CD4-positive, alpha-beta T cell treated with Interleukin-6 for 4 hours (primary cell): ENCODE measurements at regions not wholly inside any gene's neighbourhood (a gene's known extent, or its start where the extent isn't known, plus 50 kb on each side); places are given as distances from the start of the nearest gene placed in this dataset.

Source experiments
- DNase-seq: peaks from one replicate; pipeline ENCODE4 v3.0.0-alpha.2; 2020; ENCODE audit warnings: mixed read lengths

- no peak for DNase-seq
These were observed 1191.0 kb upstream of the AGA start for GRCh38 chr4:178633263-178633662.

- DNase-seq, result no peak
These were observed 1222.4 kb upstream of the AGA start for GRCh38 chr4:178664621-178665020.

- no peak for DNase-seq
These were observed 1223.7 kb upstream of the AGA start for GRCh38 chr4:178665916-178666315.

GRCh38 chr4:178671766-178672165 is 1229.5 kb upstream of the AGA start:
- DNase-seq, result no peak

- DNase-seq, result no peak
These were observed 1230.3 kb upstream of the AGA start for GRCh38 chr4:178672512-178672911.

- DNase-seq, result no peak
These were observed 1239.6 kb upstream of the AGA start for GRCh38 chr4:178681871-178682270.

- no peak for DNase-seq
These were observed 1247.7 kb upstream of the AGA start for GRCh38 chr4:178689926-178690325.

GRCh38 chr4:178693816-178694215 is 1251.6 kb upstream of the AGA start:
- no peak for DNase-seq

GRCh38 chr4:178696515-178696914 is 1254.3 kb upstream of the AGA start:
- DNase-seq, result no peak

- DNase-seq, result no peak
These were observed 1270.2 kb upstream of the AGA start for GRCh38 chr4:178712486-178712885.

GRCh38 chr4:178738026-178738425 is 1295.8 kb upstream of the AGA start:
- no peak for DNase-seq

- no peak for DNase-seq
These were observed 1303.0 kb upstream of the AGA start for GRCh38 chr4:178745203-178745602.

- DNase-seq, result no peak
These were observed 1310.8 kb upstream of the AGA start for GRCh38 chr4:178752954-178753525.

- DNase-seq, result no peak
These were observed 1336.3 kb upstream of the AGA start for GRCh38 chr4:178778496-178778895.

GRCh38 chr4:178781779-178782178 is 1339.5 kb upstream of the AGA start:
- DNase-seq, result no peak

GRCh38 chr4:178784491-178784890 is 1342.3 kb upstream of the AGA start:
- no peak for DNase-seq

- no peak for DNase-seq
These were observed 1347.0 kb upstream of the AGA start for GRCh38 chr4:178789279-178789678.

- no peak for DNase-seq
These were observed 1357.0 kb upstream of the AGA start for GRCh38 chr4:178799204-178799603.

- DNase-seq, result no peak
These were observed 1365.9 kb upstream of the AGA start for GRCh38 chr4:178808106-178808505.

- no peak for DNase-seq
These were observed 1367.7 kb upstream of the AGA start for GRCh38 chr4:178809921-178810320.

GRCh38 chr4:178811356-178811755 is 1369.1 kb upstream of the AGA start:
- DNase-seq, result no peak

- no peak for DNase-seq
These were observed 1370.6 kb upstream of the AGA start for GRCh38 chr4:178812866-178813265.

- no peak for DNase-seq
These were observed 1372.7 kb upstream of the AGA start for GRCh38 chr4:178814908-178815307.

- DNase-seq, result no peak
These were observed 1381.5 kb upstream of the AGA start for GRCh38 chr4:178823673-178824295.

- no peak for DNase-seq
These were observed 1394.6 kb upstream of the AGA start for GRCh38 chr4:178836865-178837264.
